CD4-positive, alpha-beta T cell (primary cell): ENCODE measurements at regions not wholly inside any gene's neighbourhood (a gene's known extent, or its start where the extent isn't known, plus 50 kb on each side); places are given as distances from the start of the nearest gene placed in this dataset.

ENCODE experiments used
- ATAC-seq: fragments of 200-7000 bp; cut with Tn5 transposase; one replicate; pipeline ENCODE4 v1.10.0; 2022; ENCODE audit warnings: mild to moderate bottlenecking; ENCODE audit not compliant: poor library complexity
- CTCF ChIA-PET: fragments of 350-600 bp; sonication (Branson Sonifier 250); formaldehyde crosslinking; loops from one replicate; lab custom pipeline; 2021; ENCODE audit warnings: antibody characterized with exemption, inconsistent platforms; lab: Charles Lee
- POLR2A ChIA-PET: fragments of 350-600 bp; sonication (Branson Sonifier 250); formaldehyde crosslinking; loops from one replicate; lab custom pipeline; 2021; ENCODE audit warnings: antibody characterized with exemption, inconsistent platforms; lab: Charles Lee
- DNase-seq, 14 experiments: peaks; one replicate each; pipeline ENCODE4 v3.0.0-alpha.2; 2013 to 2020; ENCODE audit warnings: mixed read lengths in 2 of 14
- H3K27ac ChIP-seq, 2 donors: one replicate each; pipeline versions ENCODE4 v1.5.1 to v1.7.0; 2013; ENCODE audit warnings: low read length in 2 of 2, low read depth in 1 of 2, mild to moderate bottlenecking in 1 of 2
- H3K27me3 ChIP-seq, 2 experiments: 1 replicate in 1 of 2; 2 replicates in 1 of 2; pipeline versions ENCODE4 v1.6.1 to v1.7.0; 2013; ENCODE audit warnings: low read length in 2 of 2, control low read depth in 1 of 2, mild to moderate bottlenecking in 1 of 2, moderate library complexity in 1 of 2; ENCODE audit not compliant: insufficient read depth in 2 of 2, control insufficient read depth in 1 of 2
- H3K36me3 ChIP-seq: one replicate; pipeline ENCODE4 v1.6.1; 2013; ENCODE audit warnings: low read length, control low read depth; ENCODE audit not compliant: insufficient read depth
- H3K4me1 ChIP-seq: one replicate; pipeline ENCODE4 v1.6.1; 2013; ENCODE audit warnings: low read length, control low read depth; ENCODE audit not compliant: insufficient read depth
- H3K4me3 ChIP-seq: one replicate; pipeline ENCODE4 v1.5.1; 2013; ENCODE audit warnings: mild to moderate bottlenecking, low read length, moderate library complexity
- H3K9me3 ChIP-seq, 2 experiments: 1 replicate in 1 of 2; 2 replicates in 1 of 2; pipeline versions ENCODE4 v1.6.1 to v1.7.0; 2013; ENCODE audit warnings: low read length in 2 of 2, mild to moderate bottlenecking in 2 of 2, control low read depth in 1 of 2, moderate library complexity in 1 of 2; ENCODE audit not compliant: control insufficient read depth in 1 of 2, insufficient read depth in 1 of 2
- H3K27ac Mint-ChIP-seq: one replicate; pipeline ENCODE4 v1.8.0; 2020; ENCODE audit warnings: mixed read lengths
- H3K27me3 Mint-ChIP-seq: one replicate; pipeline ENCODE4 v1.8.0; 2021; ENCODE audit warnings: mixed read lengths
- H3K36me3 Mint-ChIP-seq: one replicate; pipeline ENCODE4 v1.8.0; 2021; ENCODE audit warnings: low read depth, mixed read lengths
- H3K4me1 Mint-ChIP-seq: one replicate; pipeline ENCODE4 v1.8.0; 2021; ENCODE audit warnings: low read depth, mixed read lengths
- H3K4me3 Mint-ChIP-seq: one replicate; pipeline ENCODE4 v1.8.0; 2020; ENCODE audit warnings: mild to moderate bottlenecking, mixed read lengths
- H3K9me3 Mint-ChIP-seq: one replicate; pipeline ENCODE4 v1.8.0; 2020; ENCODE audit warnings: mixed read lengths
- intact Hi-C, 2 experiments: fragments of 100-400 bp; cut with DNase I in 1 of 2; cut with micrococcal nuclease in 1 of 2; formaldehyde crosslinking; loops; one replicate each; pipeline versions ENCODE4 v1.15.1 to v1.9.0; 2023 to 2025; cut with DNase I, micrococcal nuclease
- TF ChIP-seq, protein P1 (sequence below): fragments of 200-600 bp; IDR thresholded peaks from one replicate; pipeline ENCODE4 v1.8.0; 2022; ENCODE audit warnings: antibody characterized with exemption, mild to moderate bottlenecking

DNA sequence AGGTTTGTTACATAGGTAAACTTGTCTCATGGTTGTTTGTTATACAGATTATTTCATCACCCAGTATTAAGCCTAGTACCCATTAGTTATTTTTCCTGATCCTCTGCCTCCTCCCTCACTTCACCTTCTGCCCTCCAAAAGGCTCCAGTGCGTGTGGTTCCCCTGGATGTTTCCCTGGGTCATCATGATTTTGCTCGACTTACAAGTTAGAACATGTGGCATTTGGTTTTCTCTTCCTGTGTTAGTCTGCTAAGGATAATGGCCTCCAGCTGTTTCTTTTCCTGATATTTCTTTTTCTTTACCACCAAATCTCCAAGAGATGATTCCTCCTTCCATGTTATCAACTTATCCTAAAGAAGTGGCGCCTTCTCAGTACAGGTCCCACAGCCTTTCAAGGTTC is 543.1 kb upstream of the ADGRL3 start:
- Histone ChIP-seq H3K4me1 (no peaks in the 10 kb centered on the region), H3K4me3 (no peak overlapping the region), H3K27me3 (no peaks in the 10 kb centered on the region), H3K27ac (no peak overlapping the region), H3K36me3 (no peaks in the 10 kb centered on the region), H3K9me3 (peaks cover 0 to 5% of the 10 kb centered on the region in 2 experiments)
- no peaks in the 10 kb centered on the region for H3K36me3 Mint-ChIP-seq
- no peak for ATAC-seq
- ChIA-PET POLR2A (no interaction called here), CTCF (no interaction called here)
- DNase-seq = no peak
- TF ChIP-seq, protein P1, sequence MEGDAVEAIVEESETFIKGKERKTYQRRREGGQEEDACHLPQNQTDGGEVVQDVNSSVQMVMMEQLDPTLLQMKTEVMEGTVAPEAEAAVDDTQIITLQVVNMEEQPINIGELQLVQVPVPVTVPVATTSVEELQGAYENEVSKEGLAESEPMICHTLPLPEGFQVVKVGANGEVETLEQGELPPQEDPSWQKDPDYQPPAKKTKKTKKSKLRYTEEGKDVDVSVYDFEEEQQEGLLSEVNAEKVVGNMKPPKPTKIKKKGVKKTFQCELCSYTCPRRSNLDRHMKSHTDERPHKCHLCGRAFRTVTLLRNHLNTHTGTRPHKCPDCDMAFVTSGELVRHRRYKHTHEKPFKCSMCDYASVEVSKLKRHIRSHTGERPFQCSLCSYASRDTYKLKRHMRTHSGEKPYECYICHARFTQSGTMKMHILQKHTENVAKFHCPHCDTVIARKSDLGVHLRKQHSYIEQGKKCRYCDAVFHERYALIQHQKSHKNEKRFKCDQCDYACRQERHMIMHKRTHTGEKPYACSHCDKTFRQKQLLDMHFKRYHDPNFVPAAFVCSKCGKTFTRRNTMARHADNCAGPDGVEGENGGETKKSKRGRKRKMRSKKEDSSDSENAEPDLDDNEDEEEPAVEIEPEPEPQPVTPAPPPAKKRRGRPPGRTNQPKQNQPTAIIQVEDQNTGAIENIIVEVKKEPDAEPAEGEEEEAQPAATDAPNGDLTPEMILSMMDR = no peak
- peaks cover 12% of the 10 kb centered on the region for H3K9me3 Mint-ChIP-seq
- no peaks in the 10 kb centered on the region for H3K4me1 Mint-ChIP-seq
- no peaks in the 10 kb centered on the region for H3K27me3 Mint-ChIP-seq
- intact Hi-C loops = no loop called here
- no peak overlapping the region for H3K27ac Mint-ChIP-seq
- H3K4me3 Mint-ChIP-seq = no peak overlapping the region

DNA sequence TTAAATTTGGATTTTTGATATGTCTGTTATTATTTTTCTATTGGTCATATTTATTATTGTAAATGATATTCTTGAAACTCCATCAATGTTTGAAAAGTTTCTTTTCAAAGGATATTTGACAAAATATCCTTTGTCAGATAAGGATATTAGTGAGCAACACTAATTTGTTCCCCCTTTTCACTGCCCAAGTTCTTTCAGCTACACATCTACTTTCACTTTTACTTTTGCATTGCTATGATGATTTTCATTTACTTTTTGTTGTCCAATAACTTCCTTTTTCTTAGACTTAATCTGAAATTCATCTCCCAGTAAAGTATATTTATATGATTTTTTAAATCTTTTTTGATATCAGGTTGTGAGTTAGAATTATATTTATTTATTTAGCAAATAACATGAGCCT is 542.3 kb upstream of the ADGRL3 start:
- Histone ChIP-seq H3K9me3 (peaks cover 0 to 5% of the 10 kb centered on the region in 2 experiments), H3K27me3 (no peaks in the 10 kb centered on the region), H3K4me1 (no peaks in the 10 kb centered on the region), H3K27ac (no peak overlapping the region), H3K36me3 (no peaks in the 10 kb centered on the region), H3K4me3 (no peak overlapping the region)
- no peak for DNase-seq
- Mint-ChIP-seq H3K4me3 (no peak overlapping the region), H3K27me3 (no peaks in the 10 kb centered on the region), H3K4me1 (no peaks in the 10 kb centered on the region), H3K27ac (no peak overlapping the region), H3K36me3 (no peaks in the 10 kb centered on the region), H3K9me3 (peaks cover 12% of the 10 kb centered on the region)
- ChIA-PET POLR2A (no interaction called here), CTCF (no interaction called here)
- ATAC-seq = no peak
- intact Hi-C loops = no loop called here
- TF ChIP-seq, protein P1 = no peak

DNA sequence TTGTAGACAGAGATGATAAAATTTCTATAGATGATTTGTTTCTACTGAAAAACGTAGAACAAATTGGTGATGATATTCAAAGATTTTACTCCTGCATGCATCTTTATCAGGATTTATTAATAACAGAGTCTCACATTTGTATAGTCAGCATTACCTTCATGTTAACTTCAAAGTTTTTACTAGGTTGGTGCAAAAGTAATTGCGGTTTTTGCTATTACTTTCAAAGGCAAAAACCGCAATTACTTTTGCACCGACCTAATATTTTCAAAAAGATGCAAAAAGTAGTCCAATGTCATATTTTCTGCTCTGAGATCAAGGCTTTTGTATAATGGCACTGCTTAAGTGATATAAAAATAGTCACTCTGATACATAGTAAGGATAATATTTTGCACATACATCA is 536.4 kb upstream of the ADGRL3 start:
- intact Hi-C loops = no loop called here
- peaks cover 5% of the 10 kb centered on the region for H3K9me3 Mint-ChIP-seq
- ChIA-PET POLR2A (no interaction called here), CTCF (no interaction called here)
- no peak overlapping the region for H3K27ac ChIP-seq
- no peaks in the 10 kb centered on the region for H3K27me3 Mint-ChIP-seq
- H3K4me3 ChIP-seq = no peak overlapping the region
- TF ChIP-seq, protein P1 = no peak
- H3K4me1 Mint-ChIP-seq = no peaks in the 10 kb centered on the region
- H3K9me3 ChIP-seq = peaks cover 0 to 4% of the 10 kb centered on the region in 2 experiments
- no peaks in the 10 kb centered on the region for H3K4me1 ChIP-seq
- DNase-seq = no peak
- no peaks in the 10 kb centered on the region for H3K36me3 Mint-ChIP-seq
- no peaks in the 10 kb centered on the region for H3K36me3 ChIP-seq
- no peak overlapping the region for H3K4me3 Mint-ChIP-seq
- no peaks in the 10 kb centered on the region for H3K27me3 ChIP-seq
- ATAC-seq = no peak
- no peak overlapping the region for H3K27ac Mint-ChIP-seq
